GM23338 (cell line): ENCODE measurements at regions not wholly inside any gene's neighbourhood (a gene's known extent, or its start where the extent isn't known, plus 50 kb on each side); places are given as distances from the start of the nearest gene placed in this dataset.
"Not testable (repeated sequence)": the region's sequence is repeated elsewhere in the genome, so short reads cannot be mapped to it uniquely, and the experiment has no call there.

Experiments
- ATAC-seq: fragments of 200-7000 bp; cut with Tn5 transposase; 3 replicates; pipeline ENCODE4 v1.9.1; 2020
- DNase-seq: peaks from one replicate; pipeline ENCODE4 v3.0.0-alpha.2; 2015; ENCODE audit warnings: low spot score
- H2AFZ ChIP-seq: fragments of 200-600 bp; sonication (generic); 2 replicates; pipeline ENCODE4 v1.8.0; 2016; ENCODE audit warnings: antibody characterized with exemption, mild to moderate bottlenecking, moderate library complexity
- H3F3A ChIP-seq: fragments of 200-600 bp; sonication (generic); replicated peaks from 2 replicates; pipeline ENCODE4 v1.8.0; 2017; ENCODE audit warnings: antibody characterized with exemption, mixed run types, low read depth
- H3K27ac ChIP-seq: fragments of 200-600 bp; sonication (generic); 2 replicates; pipeline ENCODE4 v1.6.1; 2016; ENCODE audit warnings: low read depth
- H3K27me3 ChIP-seq: fragments of 200-600 bp; sonication (generic); 2 replicates; pipeline ENCODE4 v1.8.0; 2016; ENCODE audit warnings: mild to moderate bottlenecking, mixed run types, moderate library complexity; ENCODE audit not compliant: insufficient read depth
- H3K36me3 ChIP-seq: fragments of 200-600 bp; sonication (generic); 2 replicates; pipeline ENCODE4 v1.8.0; 2016; ENCODE audit warnings: mild to moderate bottlenecking; ENCODE audit not compliant: insufficient read depth
- H3K4me1 ChIP-seq: fragments of 200-600 bp; sonication (generic); 2 replicates; pipeline ENCODE4 v1.8.0; 2016; ENCODE audit warnings: mild to moderate bottlenecking, moderate library complexity; ENCODE audit not compliant: insufficient read depth
- H3K4me2 ChIP-seq: fragments of 200-600 bp; sonication (generic); 2 replicates; pipeline ENCODE4 v1.7.1; 2017; ENCODE audit warnings: mixed run types
- H3K4me3 ChIP-seq: fragments of 200-600 bp; sonication (generic); 2 replicates; pipeline ENCODE4 v1.6.1; 2016; ENCODE audit warnings: mixed run types
- H3K79me2 ChIP-seq: fragments of 200-600 bp; sonication (generic); replicated peaks from 2 replicates; pipeline ENCODE4 v1.8.0; 2017; ENCODE audit warnings: mild to moderate bottlenecking; ENCODE audit not compliant: insufficient read depth
- H3K9me2 ChIP-seq: fragments of 200-600 bp; sonication (generic); 2 replicates; pipeline ENCODE4 v1.8.0; 2017; ENCODE audit not compliant: insufficient read depth
- H4K20me1 ChIP-seq: fragments of 200-600 bp; sonication (generic); replicated peaks from 2 replicates; pipeline ENCODE4 v1.8.0; 2017; ENCODE audit warnings: mild to moderate bottlenecking; ENCODE audit not compliant: insufficient read depth
- H3K27ac Mint-ChIP-seq: 2 replicates; pipeline ENCODE4 v1.8.0; 2020; ENCODE audit warnings: inconsistent platforms, mild to moderate bottlenecking, moderate library complexity, mixed read lengths
- H3K27me3 Mint-ChIP-seq: 3 replicates; pipeline ENCODE4 v1.8.0; 2022; ENCODE audit warnings: low read depth, mild to moderate bottlenecking, moderate library complexity, mixed read lengths, inconsistent platforms; ENCODE audit not compliant: insufficient read depth, poor library complexity
- H3K36me3 Mint-ChIP-seq: 3 replicates; pipeline ENCODE4 v1.8.0; 2021; ENCODE audit warnings: low read depth, mild to moderate bottlenecking, inconsistent platforms, moderate library complexity, mixed read lengths
- H3K4me1 Mint-ChIP-seq: 3 replicates; pipeline ENCODE4 v1.8.0; 2020; ENCODE audit warnings: mild to moderate bottlenecking, inconsistent platforms, mixed read lengths
- H3K4me3 Mint-ChIP-seq: 3 replicates; pipeline ENCODE4 v1.8.0; 2021; ENCODE audit warnings: moderate library complexity, mild to moderate bottlenecking, inconsistent platforms, mixed read lengths
- H3K9me3 Mint-ChIP-seq: 3 replicates; pipeline ENCODE4 v1.8.0; 2020; ENCODE audit warnings: moderate library complexity, mild to moderate bottlenecking, inconsistent platforms, mixed read lengths
- CREB1 ChIP-seq: fragments of 250-450 bp; sonication (Bioruptor Pico); IDR thresholded peaks from 2 replicates; pipeline ENCODE4 v1.5.0; 2020; ENCODE audit warnings: low read depth, mild to moderate bottlenecking, moderate library complexity
- EZH2 ChIP-seq: fragments of 200-600 bp; sonication (generic); IDR thresholded peaks from one replicate; pipeline ENCODE4 v1.8.0; 2017; ENCODE audit warnings: antibody characterized with exemption, mild to moderate bottlenecking, low read depth; ENCODE audit not compliant: unreplicated experiment
- JUNB ChIP-seq: IDR thresholded peaks from one replicate; pipeline ENCODE4 v1.6.1; 2016; ENCODE audit warnings: antibody characterized with exemption; ENCODE audit not compliant: unreplicated experiment
- NANOG ChIP-seq: IDR thresholded peaks from 2 replicates; pipeline ENCODE4 v1.6.1; 2016; ENCODE audit warnings: antibody characterized with exemption, borderline replicate concordance
- POLR2AphosphoS5 ChIP-seq: IDR thresholded peaks from 2 replicates; pipeline ENCODE4 v1.6.1; 2016; ENCODE audit warnings: antibody characterized with exemption, low read depth
- REST ChIP-seq: IDR thresholded peaks from one replicate; pipeline ENCODE4 v1.6.1; 2018; ENCODE audit warnings: antibody characterized with exemption; ENCODE audit not compliant: unreplicated experiment
- STAT1 ChIP-seq: IDR thresholded peaks from one replicate; pipeline ENCODE4 v1.6.1; 2016; ENCODE audit warnings: antibody characterized with exemption; ENCODE audit not compliant: unreplicated experiment
- ZNF114 ChIP-seq: fragments of 250-450 bp; sonication (Bioruptor Pico); IDR thresholded peaks from 2 replicates; pipeline ENCODE4 v1.5.0; 2020; ENCODE audit warnings: mild to moderate bottlenecking, moderate library complexity
- ZNF331 ChIP-seq: fragments of 250-450 bp; sonication (Bioruptor Pico); IDR thresholded peaks from 2 replicates; pipeline ENCODE4 v1.5.0; 2020; ENCODE audit warnings: low read depth, mild to moderate bottlenecking, moderate library complexity
- TF ChIP-seq, protein P1 (sequence below): IDR thresholded peaks from 2 replicates; pipeline ENCODE4 v1.6.1; 2016; ENCODE audit warnings: antibody characterized with exemption
- TF ChIP-seq, protein P2 (sequence below): fragments of 250-450 bp; sonication (Bioruptor Pico); IDR thresholded peaks from 2 replicates; pipeline ENCODE4 v1.5.0; 2020; ENCODE audit warnings: mild to moderate bottlenecking, moderate library complexity

DNA sequence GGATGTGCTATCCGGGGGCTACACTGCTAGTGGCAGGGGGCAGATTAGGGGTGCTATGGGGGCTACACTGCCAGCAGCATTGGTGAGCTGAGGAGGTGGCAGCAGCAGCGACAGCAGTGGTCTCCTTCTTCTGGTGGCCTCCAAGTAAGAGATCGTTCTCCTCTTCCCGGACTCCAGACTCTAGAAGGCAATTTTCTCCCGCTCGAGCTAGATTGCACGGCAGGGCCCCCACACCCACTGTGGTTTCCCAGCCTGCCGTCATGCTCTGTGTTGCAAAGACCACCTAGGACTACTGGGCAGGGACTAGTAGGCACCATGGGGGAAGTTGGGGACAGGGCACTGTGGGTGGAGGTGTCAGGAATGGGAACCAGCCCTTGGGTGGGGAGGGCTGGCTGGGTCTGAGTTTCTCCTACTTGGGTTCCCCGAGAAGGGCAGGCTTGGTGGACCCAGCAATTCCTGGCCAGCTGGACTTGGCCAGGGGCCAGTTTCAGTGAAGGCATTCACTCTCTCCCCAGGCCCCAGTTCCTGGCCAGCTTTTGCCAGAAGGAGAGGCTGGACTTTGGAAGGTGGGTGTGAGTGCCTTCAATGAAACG is 203.4 kb upstream of the WSB1 start:
- not testable (repeated sequence) for H3K4me1 Mint-ChIP-seq, H3F3A ChIP-seq, H3K27ac ChIP-seq, H3K4me2 ChIP-seq, H3K9me2 ChIP-seq, H3K4me1 ChIP-seq, H3K79me2 ChIP-seq, H3K27ac Mint-ChIP-seq, DNase-seq, H3K4me3 Mint-ChIP-seq, ATAC-seq, H3K4me3 ChIP-seq, H3K36me3 ChIP-seq, H3K27me3 ChIP-seq, H4K20me1 ChIP-seq, H2AFZ ChIP-seq, H3K27me3 Mint-ChIP-seq
- H3K9me3 Mint-ChIP-seq: peaks cover 89% of the 10 kb centered on the region
- H3K36me3 Mint-ChIP-seq: peaks cover 28% of the 10 kb centered on the region

DNA sequence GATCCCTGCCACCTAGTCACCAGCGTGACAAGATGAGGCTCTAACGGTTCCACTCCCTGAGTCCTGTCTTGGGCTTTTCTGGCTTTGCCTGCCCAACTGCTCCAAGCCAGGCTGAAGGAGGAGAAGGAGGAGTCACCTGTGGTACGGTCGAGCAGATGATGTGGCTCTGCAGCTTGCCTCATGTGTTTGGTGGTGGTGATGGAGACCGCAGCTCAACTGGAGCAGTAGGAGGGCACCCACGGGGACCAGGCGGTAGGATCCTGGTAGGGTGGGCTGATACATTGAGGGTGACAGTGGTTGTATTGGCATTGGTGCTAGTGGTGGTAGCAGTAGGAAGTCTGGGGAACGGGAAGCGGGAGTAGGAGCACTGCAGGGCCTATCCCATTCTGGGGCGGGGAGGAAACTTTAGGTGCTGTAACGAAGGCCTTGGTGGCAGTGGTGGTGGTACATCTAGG is 202.8 kb upstream of the WSB1 start:
- H3K27me3 ChIP-seq: no peaks in the 10 kb centered on the region
- H3K36me3 ChIP-seq: 0 out of 2 replicates have a peak, but pooled peaks cover 3% of the 10 kb centered on the region
- no peak for DNase-seq
- Mint-ChIP-seq H3K27ac (no peak overlapping the region), H3K27me3 (peaks cover 4% of the 10 kb centered on the region), H3K9me3 (peaks cover 88% of the 10 kb centered on the region), H3K36me3 (peaks cover 28% of the 10 kb centered on the region), H3K4me1 (no peaks in the 10 kb centered on the region), H3K4me3 (no peak overlapping the region)
- H4K20me1 ChIP-seq: no peaks in the 10 kb centered on the region
- no peak overlapping the region for H3K4me2 ChIP-seq
- H3K79me2 ChIP-seq: no peaks in the 10 kb centered on the region
- H3K4me3 ChIP-seq: no peak overlapping the region
- H3K27ac ChIP-seq: no peak overlapping the region
- no peaks in the 10 kb centered on the region for H3K9me2 ChIP-seq
- no peak for ATAC-seq
- no peaks in the 10 kb centered on the region for H3K4me1 ChIP-seq
- no peaks in the 10 kb centered on the region for H3F3A ChIP-seq
- no peak overlapping the region for H2AFZ ChIP-seq
- no peak for TF ChIP-seq JUNB
- no peak for TF ChIP-seq ZNF331 (CRISPR knock-in tag)
- TF ChIP-seq EZH2: no peak
- TF ChIP-seq STAT1: no peak
- TF ChIP-seq REST: no peak
- TF ChIP-seq, protein P1, sequence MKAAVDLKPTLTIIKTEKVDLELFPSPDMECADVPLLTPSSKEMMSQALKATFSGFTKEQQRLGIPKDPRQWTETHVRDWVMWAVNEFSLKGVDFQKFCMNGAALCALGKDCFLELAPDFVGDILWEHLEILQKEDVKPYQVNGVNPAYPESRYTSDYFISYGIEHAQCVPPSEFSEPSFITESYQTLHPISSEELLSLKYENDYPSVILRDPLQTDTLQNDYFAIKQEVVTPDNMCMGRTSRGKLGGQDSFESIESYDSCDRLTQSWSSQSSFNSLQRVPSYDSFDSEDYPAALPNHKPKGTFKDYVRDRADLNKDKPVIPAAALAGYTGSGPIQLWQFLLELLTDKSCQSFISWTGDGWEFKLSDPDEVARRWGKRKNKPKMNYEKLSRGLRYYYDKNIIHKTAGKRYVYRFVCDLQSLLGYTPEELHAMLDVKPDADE: no peak
- no peak for TF ChIP-seq ZNF114 (CRISPR knock-in tag)
- TF ChIP-seq, protein P2, sequence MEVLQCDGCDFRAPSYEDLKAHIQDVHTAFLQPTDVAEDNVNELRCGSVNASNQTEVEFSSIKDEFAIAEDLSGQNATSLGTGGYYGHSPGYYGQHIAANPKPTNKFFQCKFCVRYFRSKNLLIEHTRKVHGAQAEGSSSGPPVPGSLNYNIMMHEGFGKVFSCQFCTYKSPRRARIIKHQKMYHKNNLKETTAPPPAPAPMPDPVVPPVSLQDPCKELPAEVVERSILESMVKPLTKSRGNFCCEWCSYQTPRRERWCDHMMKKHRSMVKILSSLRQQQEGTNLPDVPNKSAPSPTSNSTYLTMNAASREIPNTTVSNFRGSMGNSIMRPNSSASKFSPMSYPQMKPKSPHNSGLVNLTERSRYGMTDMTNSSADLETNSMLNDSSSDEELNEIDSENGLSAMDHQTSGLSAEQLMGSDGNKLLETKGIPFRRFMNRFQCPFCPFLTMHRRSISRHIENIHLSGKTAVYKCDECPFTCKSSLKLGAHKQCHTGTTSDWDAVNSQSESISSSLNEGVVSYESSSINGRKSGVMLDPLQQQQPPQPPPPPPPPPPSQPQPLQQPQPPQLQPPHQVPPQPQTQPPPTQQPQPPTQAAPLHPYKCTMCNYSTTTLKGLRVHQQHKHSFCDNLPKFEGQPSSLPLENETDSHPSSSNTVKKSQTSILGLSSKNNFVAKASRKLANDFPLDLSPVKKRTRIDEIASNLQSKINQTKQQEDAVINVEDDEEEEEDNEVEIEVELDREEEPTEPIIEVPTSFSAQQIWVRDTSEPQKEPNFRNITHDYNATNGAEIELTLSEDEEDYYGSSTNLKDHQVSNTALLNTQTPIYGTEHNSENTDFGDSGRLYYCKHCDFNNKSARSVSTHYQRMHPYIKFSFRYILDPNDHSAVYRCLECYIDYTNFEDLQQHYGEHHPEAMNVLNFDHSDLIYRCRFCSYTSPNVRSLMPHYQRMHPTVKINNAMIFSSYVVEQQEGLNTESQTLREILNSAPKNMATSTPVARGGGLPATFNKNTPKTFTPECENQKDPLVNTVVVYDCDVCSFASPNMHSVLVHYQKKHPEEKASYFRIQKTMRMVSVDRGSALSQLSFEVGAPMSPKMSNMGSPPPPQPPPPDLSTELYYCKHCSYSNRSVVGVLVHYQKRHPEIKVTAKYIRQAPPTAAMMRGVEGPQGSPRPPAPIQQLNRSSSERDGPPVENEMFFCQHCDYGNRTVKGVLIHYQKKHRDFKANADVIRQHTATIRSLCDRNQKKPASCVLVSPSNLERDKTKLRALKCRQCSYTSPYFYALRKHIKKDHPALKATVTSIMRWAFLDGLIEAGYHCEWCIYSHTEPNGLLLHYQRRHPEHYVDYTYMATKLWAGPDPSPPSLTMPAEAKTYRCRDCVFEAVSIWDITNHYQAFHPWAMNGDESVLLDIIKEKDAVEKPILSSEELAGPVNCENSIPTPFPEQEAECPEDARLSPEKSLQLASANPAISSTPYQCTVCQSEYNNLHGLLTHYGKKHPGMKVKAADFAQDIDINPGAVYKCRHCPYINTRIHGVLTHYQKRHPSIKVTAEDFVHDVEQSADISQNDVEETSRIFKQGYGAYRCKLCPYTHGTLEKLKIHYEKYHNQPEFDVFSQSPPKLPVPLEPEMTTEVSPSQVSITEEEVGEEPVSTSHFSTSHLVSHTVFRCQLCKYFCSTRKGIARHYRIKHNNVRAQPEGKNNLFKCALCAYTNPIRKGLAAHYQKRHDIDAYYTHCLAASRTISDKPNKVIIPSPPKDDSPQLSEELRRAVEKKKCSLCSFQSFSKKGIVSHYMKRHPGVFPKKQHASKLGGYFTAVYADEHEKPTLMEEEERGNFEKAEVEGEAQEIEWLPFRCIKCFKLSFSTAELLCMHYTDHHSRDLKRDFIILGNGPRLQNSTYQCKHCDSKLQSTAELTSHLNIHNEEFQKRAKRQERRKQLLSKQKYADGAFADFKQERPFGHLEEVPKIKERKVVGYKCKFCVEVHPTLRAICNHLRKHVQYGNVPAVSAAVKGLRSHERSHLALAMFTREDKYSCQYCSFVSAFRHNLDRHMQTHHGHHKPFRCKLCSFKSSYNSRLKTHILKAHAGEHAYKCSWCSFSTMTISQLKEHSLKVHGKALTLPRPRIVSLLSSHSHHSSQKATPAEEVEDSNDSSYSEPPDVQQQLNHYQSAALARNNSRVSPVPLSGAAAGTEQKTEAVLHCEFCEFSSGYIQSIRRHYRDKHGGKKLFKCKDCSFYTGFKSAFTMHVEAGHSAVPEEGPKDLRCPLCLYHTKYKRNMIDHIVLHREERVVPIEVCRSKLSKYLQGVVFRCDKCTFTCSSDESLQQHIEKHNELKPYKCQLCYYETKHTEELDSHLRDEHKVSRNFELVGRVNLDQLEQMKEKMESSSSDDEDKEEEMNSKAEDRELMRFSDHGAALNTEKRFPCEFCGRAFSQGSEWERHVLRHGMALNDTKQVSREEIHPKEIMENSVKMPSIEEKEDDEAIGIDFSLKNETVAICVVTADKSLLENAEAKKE (CRISPR knock-in tag): no peak
- TF ChIP-seq CREB1 (CRISPR knock-in tag): no peak
- TF ChIP-seq POLR2AphosphoS5: no peak
- TF ChIP-seq NANOG: no peak
